ENCODE measurements at regions not wholly inside any gene's neighbourhood (a gene's known extent, or its start where the extent isn't known, plus 50 kb on each side); places are given as distances from the start of the nearest gene placed in this dataset.
"Not testable (repeated sequence)": the region's sequence is repeated elsewhere in the genome, so short reads cannot be mapped to it uniquely, and the experiment has no call there.

- no peak for DNase-seq
These were observed 670.1 kb upstream of the LCORL start for GRCh38 chr4:18691431-18692200.

- DNase-seq: no peak
These were observed 668.9 kb upstream of the LCORL start for GRCh38 chr4:18690291-18690955.

GRCh38 chr4:18689308-18690115 is 668.0 kb upstream of the LCORL start:
- peak; percentile 5 for DNase-seq

DNA sequence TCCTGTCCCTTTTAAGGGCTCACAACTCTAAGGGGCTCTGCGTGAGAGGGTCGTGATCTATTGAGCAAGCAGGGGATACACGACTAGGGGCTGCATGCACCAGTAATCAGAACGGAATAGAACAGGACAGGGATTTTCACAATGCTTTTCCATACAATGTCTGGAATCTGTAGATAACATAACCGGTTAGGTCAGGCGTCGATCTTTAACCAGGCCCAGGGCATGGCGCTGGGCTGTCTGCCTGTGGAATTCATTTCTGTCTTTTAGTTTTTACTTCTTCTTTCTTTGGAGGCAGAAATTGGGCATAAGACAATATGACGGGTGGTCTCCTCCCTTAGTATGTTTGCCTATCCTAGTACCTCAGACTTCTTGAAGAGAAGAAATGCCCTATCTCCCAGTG is 666.8 kb upstream of the LCORL start:
- not testable (repeated sequence) for DNase-seq

DNA sequence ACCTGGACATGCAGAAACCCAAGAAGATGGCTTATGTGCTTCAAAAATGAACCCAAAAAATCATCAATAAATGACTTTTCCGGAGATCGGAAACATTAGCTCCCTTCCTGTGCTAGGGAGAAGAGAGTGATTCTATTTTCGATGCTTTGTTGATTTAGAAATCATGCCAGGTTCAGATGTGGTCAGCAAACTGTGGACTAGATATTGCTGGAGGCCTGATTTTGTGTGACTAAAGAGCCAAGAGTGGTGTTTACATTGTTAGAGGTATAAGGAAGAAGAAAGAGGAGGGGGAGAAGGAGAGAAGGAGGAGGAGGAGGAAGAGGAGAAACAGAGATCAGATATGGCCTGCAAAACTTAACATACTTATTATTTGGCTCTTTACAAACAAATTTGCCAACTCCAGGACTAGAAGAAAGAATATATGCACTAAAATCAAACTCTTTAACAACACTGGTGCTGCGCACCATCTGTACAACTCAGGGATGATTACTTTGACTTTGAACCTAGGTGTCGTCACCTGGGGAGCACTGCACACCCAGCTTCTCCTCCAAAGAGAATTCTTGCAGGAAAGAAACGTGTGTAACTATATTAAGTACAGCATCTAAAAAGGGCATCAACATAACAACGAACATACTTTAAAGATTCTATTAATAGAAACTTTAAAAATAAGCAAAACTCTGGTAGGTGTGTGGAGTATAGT is 664.9 kb upstream of the LCORL start:
- DNase-seq: no peak

DNA sequence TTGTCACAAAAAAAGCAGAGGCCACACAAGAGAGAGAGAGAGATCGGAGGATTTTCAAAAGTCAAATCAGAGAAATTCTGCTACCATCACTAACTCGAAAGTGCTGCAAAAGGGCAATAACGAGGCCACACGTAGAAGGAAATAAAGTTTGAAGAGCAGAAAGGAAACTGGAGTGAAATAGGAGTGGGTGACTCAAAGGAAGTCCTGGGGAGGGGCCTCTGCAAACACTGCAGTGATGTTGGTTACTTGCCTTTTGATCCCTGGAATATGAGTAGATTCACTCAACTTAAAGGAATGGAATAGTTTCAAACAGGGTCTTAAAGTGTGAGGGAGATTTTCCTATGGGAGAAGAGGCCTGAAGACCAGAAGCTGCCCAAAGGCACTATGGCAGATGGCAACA is 663.4 kb upstream of the LCORL start:
- no peak for DNase-seq

GRCh38 chr4:18676526-18676915 is 655.0 kb upstream of the LCORL start:
- DNase-seq: no peak

- no peak for DNase-seq
These were observed 654.3 kb upstream of the LCORL start for GRCh38 chr4:18675586-18676525.

DNA sequence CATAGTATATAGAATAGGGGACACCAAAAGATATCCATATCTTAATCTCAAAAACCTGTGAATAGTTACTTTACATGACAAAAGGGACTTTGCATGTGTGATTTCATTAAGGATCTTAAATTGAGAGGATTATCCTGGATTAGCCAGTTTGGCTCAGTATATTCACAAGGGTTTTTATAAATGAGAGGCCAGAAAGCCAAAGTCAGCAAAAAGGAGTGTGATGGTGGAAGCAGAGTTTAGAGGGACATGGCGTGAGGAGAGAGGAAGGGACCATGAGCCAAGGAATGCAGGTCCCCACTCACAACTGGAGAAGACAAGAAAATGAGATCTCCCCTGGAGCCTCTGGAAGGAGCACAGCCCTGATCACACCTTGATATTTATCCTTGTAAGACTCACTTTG is 648.5 kb upstream of the LCORL start:
- DNase-seq: no peak

DNA sequence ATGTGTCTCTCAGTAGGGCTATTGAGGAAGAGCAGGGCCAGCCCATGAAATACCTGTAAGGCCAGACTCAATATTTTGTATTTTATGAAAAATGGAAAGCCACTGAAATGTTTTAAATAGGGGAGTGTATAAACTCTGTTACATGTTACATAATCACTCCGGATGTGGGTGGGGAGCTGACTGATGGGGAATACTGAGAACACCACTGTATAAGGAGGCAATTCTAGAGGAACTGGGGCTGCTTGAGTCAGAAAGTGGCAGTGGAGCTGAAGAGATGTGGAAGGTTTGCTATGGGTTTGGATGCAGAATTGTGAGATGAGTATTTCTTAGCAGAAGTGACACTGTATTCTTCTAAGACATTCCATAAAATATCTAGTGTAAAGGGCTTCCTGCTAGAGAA is 647.8 kb upstream of the LCORL start:
- no peak for DNase-seq

- DNase-seq: no peak
These were observed 644.8 kb upstream of the LCORL start for GRCh38 chr4:18666322-18666721.

DNA sequence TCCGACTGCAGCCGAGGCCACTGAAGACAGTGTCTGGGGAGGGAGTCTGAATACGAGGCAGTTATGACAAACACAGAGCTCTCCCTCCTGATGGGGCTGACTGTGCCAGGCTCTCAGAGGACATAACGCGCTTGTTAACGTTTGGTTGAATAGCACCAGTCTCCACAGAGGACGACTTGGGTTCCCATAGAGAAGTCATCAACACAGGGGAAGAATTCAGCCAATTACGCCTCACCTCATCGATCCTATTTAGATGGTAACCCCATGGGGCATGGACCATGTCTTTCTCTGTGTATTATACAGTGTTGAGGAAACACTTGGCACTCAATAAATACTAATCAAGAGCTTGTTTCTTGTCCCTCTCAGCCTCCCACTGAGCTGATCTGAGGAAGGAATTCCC is 642.6 kb upstream of the LCORL start:
- DNase-seq: no peak

DNA sequence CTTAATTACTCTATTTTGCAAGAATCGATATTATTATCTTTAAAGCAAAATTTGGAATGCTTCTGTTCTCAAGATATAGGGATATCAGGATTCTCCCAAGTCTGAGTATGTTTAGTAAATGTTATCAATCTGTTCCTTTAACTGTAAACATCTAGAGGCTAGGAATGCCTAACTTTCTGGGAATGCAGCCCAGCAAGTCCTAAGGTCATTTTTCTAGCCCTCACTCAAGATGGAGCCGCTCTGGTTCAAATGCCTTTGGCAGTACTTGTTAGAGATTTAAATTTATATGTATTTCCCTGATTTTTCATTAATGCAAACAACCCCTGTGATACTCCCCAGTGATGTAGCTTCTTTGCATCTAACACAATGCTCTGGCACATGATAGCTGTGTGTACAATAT is 623.8 kb upstream of the LCORL start:
- DNase-seq: no peak

DNA sequence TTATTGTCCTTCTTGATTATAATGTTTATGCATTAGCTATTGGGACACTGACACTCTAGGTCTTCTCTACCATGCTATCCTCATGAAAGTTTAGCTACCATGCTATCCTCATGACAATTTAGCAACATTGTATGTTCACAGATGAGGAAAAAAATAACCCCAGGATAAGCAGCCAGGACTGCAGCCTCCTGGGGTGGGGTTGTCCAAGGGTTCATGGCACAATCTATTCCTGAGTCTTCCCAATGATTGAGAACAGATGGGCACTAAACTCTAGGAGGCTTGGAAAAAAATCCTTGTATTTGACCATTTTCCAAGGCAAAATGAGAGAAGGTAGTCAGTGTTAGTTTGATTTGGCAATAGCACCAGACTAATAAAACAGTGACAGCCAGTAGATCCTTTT is 619.8 kb upstream of the LCORL start:
- no peak for DNase-seq

- no peak for DNase-seq
These were observed 616.5 kb upstream of the LCORL start for GRCh38 chr4:18638031-18638430.

DNA sequence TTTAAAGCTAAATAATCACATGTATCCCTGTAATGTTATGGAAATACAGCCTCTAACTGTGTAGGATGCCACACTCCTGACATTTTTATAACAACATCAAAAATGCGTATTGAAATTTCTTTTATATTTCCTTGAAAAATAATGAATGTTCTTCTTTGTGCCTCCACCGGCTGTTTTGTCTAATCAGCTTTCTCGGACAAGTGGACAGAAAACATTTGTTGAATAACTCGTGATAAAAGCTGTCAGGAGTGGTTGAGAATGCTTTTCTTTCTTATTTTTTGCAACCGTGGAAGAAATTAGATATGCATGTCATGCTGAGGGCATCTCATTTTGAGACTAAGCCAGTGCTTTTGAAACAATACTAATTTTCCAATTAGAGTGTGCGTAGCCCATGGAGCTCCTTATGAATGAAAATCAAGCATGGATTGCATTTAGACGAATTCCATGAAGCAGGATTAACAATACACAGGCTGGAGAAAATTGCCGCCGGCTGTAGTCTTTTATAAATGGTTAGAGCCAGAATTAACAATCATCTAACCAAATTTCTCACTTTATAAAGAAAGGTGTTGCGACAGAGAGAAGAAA is 614.5 kb upstream of the LCORL start:
- no peak for DNase-seq

DNA sequence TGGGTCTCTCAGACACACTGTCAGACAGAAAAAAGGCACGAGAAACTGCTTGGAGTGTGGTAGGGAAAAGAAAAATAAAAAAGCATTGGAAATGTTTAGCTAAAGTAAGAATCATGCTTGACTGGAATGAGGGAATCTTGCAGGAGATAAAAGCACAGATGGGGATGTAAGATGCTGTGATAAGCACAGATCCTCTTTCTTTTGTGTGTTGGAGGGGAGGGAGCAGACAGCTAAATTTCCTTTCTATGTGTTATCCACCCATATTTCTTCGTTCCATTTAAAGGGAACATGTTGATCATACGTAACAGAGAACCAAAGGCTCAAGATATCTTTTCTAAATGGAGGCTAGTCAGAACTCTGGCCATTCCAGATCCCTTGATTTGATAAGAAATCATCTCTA is 614.0 kb upstream of the LCORL start:
- DNase-seq: no peak

GRCh38 chr4:18631586-18631985 is 610.0 kb upstream of the LCORL start:
- DNase-seq: no peak

- no peak for DNase-seq
These were observed 608.9 kb upstream of the LCORL start for GRCh38 chr4:18630218-18631110.

DNA sequence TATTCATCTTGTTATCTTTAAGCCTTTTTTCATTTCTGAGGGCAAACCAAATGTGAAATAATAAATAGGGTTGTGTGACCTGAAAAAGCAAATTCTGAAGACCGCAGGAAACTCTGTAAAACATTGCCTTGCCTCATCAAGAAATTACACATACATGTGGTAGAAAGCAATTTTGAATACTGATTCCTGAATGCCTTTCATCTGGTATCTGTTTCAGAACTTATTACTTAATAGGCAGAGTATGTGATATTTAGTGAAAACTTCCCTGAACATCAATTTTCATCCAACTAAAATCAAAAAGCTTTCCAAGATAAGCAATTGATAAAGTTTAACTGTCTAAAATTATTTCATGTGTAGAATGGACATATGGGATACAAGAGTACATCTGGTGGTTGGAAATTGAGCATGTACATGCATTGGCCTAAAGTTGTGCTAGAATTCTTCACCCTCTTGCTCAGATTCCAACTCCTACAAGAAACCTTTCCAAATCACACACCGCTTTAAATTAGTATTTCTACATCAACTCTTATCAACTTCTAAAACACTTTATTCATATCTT is 606.0 kb upstream of the LCORL start:
- no peak for DNase-seq

Measured in effector CD4-positive, alpha-beta T cell (primary cell).